ENCODE measurements at regions not wholly inside any gene's neighbourhood (a gene's known extent, or its start where the extent isn't known, plus 50 kb on each side); places are given as distances from the start of the nearest gene placed in this dataset.

DNA sequence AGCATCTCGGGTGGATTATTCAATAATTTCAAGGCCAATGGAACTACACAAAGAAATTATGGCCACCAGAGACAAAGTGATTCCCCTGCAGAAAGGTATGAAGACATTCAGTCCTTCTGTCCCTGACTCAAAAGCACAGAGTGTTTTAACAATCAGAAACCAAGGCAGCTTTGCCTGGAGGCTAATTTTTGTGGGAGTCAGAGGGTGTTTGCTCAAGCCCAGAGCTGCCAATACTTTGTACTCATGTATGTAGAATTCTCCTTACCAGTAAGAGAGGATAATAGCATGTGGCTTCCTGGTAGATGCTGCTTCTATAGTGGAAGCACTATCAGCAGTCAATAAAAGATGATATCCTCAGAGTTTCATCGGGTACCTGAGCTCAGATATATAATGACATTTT lies 178.4 kb downstream of the KCNE4 start:
- no peak for TF ChIP-seq POLR2A (IDR thresholded peaks at IDR 0.05)
- TF ChIP-seq, protein P1, sequence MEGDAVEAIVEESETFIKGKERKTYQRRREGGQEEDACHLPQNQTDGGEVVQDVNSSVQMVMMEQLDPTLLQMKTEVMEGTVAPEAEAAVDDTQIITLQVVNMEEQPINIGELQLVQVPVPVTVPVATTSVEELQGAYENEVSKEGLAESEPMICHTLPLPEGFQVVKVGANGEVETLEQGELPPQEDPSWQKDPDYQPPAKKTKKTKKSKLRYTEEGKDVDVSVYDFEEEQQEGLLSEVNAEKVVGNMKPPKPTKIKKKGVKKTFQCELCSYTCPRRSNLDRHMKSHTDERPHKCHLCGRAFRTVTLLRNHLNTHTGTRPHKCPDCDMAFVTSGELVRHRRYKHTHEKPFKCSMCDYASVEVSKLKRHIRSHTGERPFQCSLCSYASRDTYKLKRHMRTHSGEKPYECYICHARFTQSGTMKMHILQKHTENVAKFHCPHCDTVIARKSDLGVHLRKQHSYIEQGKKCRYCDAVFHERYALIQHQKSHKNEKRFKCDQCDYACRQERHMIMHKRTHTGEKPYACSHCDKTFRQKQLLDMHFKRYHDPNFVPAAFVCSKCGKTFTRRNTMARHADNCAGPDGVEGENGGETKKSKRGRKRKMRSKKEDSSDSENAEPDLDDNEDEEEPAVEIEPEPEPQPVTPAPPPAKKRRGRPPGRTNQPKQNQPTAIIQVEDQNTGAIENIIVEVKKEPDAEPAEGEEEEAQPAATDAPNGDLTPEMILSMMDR (IDR thresholded peaks at IDR 0.05): no peak
